Ovary (tissue), 7 donors: ENCODE measurements at regions not wholly inside any gene's neighbourhood (a gene's known extent, or its start where the extent isn't known, plus 50 kb on each side); places are given as distances from the start of the nearest gene placed in this dataset.

Experiments
- DNase-seq, 5 donors: peaks; one replicate each; pipeline ENCODE4 v3.0.0-alpha.2; 2019 to 2020
- H3K27ac ChIP-seq, 2 donors: fragments of 200-600 bp; one replicate each; pipeline versions ENCODE4 v1.5.1 to v1.8.0; 2019 to 2022
- H3K27me3 ChIP-seq: fragments of 200-600 bp; one replicate; pipeline ENCODE4 v1.8.0; 2022
- H3K36me3 ChIP-seq: fragments of 200-600 bp; sonication (generic); one replicate; pipeline ENCODE4 v1.5.1; 2019
- H3K4me1 ChIP-seq: one replicate; pipeline ENCODE4 v1.8.1; 2013; ENCODE audit warnings: mild to moderate bottlenecking, moderate library complexity; ENCODE audit not compliant: insufficient read depth
- H3K4me3 ChIP-seq: fragments of 200-600 bp; sonication (generic); one replicate; pipeline ENCODE4 v1.5.1; 2017
- H3K9me3 ChIP-seq, 2 donors: fragments of 200-600 bp in 1 of 2; sonication (generic) in 1 of 2; one replicate each; pipeline versions ENCODE4 v1.5.1 to v1.8.1; 2013 to 2019; ENCODE audit warnings: mild to moderate bottlenecking in 1 of 2, moderate library complexity in 1 of 2
- EP300 ChIP-seq: sonication (generic); formaldehyde crosslinking; IDR thresholded peaks from one replicate; pipeline ENCODE4 v1.6.1; 2017; ENCODE audit warnings: antibody characterized with exemption
- POLR2A ChIP-seq: fragments of 450-650 bp; IDR thresholded peaks from one replicate; pipeline ENCODE4 v1.6.1; 2017; ENCODE audit warnings: antibody characterized with exemption, mild to moderate bottlenecking, moderate library complexity
- WGBS, 3 donors: extraction: QIAGEN DNeasy Blood & Tissue Kit in 1 of 3; methylation state at CpG; one replicate each; pipeline versions ENCODE4 v1.1.5 to v1.1.7; 2013 to 2017; 5-methylcytosine and 5-hydroxymethylcytosine counted together
- intact Hi-C, 4 donors: fragments of 100-400 bp; cut with DNase I; formaldehyde crosslinking; loops; one replicate each; pipeline versions ENCODE4 v1.11.0 to v1.15.1; 2022 to 2023
- TF ChIP-seq, protein P1 (sequence below), 3 donors: fragments of 450-650 bp in 2 of 3; fragments of 200-600 bp in 1 of 3; IDR thresholded peaks; one replicate each; pipeline versions ENCODE4 v1.5.1 to v1.8.0; 2016 to 2022; ENCODE audit warnings: antibody characterized with exemption in 3 of 3, mild to moderate bottlenecking in 1 of 3
- donor health status: DM: no; HTN: no; CAD: no; lungs with moderate emphysema.
- donor health status: DM: no; HTN: no; CAD: no.
- donor health status: Bipolar disorder and iron deficiency.
- donor health status: DM: no; HTN: no; CAD: no.
- donor health status: DM: yes; HTN: yes; CAD: no.

DNA sequence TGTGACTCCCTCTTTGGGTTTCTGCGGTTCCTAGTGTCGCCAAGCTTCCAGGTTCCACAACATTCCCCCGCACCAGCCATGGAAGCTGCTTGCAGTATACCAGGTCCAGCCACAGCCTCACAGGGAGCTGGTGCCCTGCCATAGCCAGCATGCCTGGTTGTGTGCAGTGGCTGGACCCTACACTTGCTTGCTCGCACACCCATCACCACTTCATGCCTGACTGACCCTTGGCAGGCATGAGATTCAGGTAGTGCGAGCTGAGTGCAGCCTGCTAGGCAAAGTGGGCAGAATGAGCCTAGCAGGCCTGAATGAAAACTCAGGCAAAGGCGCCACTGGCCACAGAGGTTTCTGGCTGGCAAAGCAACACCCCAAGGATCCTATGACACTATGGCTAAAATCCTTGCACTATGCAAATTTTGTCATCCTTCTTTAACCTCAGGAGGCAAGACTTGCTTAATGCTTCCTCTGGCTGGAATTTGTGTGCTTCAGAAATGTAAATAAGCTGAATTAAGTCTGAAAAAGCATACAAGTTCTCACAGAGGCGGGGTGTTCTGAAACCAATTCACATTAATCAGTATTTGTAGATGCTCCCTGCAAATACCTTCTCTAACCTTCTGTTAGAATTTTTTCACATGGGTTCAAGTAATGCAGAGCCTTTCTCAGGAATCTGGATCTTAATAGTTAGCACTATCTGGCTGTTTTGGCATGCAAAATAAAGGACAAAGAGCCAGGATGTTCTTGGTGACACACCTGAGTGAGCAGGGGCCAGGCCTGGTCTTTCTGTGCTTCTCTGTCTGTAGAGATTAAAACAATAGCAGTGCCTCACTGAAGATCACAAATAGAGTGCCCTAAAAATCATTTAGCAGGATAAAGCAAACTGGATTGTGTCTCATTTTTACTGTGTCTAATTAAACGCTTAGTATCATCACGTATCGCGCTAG is 256.9 kb downstream of the GPATCH2 start:
- Histone ChIP-seq H3K4me3 (no peak overlapping the region), H3K36me3 (no peaks in the 10 kb centered on the region), H3K9me3 (no peaks in the 10 kb centered on the region), H3K27ac (no peak overlapping the region), H3K27me3 (no peaks in the 10 kb centered on the region), H3K4me1 (no peaks in the 10 kb centered on the region)
- intact Hi-C loops = loop anchor here in 1 of 4 donors (2.0 kb wide), 1 partner anchor 29 kb away; no protein-coding TSS in a partner anchor
- TF ChIP-seq POLR2A (no peak), EP300 (no peak)
- TF ChIP-seq, protein P1, sequence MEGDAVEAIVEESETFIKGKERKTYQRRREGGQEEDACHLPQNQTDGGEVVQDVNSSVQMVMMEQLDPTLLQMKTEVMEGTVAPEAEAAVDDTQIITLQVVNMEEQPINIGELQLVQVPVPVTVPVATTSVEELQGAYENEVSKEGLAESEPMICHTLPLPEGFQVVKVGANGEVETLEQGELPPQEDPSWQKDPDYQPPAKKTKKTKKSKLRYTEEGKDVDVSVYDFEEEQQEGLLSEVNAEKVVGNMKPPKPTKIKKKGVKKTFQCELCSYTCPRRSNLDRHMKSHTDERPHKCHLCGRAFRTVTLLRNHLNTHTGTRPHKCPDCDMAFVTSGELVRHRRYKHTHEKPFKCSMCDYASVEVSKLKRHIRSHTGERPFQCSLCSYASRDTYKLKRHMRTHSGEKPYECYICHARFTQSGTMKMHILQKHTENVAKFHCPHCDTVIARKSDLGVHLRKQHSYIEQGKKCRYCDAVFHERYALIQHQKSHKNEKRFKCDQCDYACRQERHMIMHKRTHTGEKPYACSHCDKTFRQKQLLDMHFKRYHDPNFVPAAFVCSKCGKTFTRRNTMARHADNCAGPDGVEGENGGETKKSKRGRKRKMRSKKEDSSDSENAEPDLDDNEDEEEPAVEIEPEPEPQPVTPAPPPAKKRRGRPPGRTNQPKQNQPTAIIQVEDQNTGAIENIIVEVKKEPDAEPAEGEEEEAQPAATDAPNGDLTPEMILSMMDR (IDR thresholded peaks at IDR 0.05) = no peak
- 89 to 95% (median 90%) methylated on average over 10 to 11 of the region's 11 CpGs for WGBS, 3 donors
- DNase-seq = no peak

DNA sequence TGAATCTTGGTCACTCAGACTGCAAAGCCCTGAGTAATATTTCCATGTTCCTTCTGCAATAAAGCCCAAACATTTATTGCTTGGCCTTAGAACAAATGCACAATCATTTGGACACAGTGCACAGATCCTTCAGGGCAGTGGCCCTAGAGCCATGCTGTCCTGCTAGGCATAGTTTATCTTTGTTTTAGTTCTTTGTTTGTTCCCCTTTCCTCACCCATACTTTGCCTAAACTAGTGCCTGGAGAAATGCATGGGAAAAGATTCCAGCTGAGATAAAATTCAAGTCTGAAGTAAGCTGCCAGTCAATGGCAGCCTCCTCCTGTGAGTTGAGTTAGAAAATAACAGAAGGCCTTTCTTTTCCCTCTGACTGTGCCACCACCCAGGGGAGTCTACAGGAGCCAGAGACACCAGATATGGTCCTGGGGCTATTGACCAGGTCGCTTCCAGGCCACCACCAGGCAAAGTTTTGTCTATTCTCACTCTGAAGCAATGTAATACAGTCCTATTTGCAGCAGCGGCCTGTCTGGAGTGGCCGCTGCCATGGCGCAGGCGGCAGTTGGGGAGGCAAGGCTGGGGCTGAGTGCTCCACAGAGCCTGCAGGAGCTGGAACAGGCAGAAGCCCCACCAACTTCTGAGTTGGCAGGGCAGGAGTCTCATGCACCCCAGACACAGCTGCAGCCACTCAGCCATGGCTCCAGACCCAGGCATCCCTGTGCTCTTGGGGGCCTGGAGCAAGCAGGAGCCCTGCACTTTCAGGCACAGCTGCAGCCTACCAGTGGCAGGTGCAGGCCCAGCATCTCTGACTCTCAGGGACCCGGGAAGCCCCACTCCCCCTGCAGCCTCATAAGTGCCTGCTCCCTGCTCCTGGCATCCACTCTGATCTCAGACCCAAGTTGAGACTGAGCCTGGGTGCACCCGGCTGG is 258.6 kb downstream of the GPATCH2 start:
- intact Hi-C loops = no loop called here
- 87 to 88% (median 88%) methylated on average over 7 of the region's 7 CpGs for WGBS, 3 donors
- H3K36me3 ChIP-seq = no peaks in the 10 kb centered on the region
- DNase-seq = no peak
- no peaks in the 10 kb centered on the region for H3K9me3 ChIP-seq
- no peak overlapping the region for H3K4me3 ChIP-seq
- no peaks in the 10 kb centered on the region for H3K4me1 ChIP-seq
- no peaks in the 10 kb centered on the region for H3K27me3 ChIP-seq
- TF ChIP-seq, protein P1 (IDR thresholded peaks at IDR 0.05) = no peak
- TF ChIP-seq EP300 (no peak), POLR2A (no peak)
- no peak overlapping the region for H3K27ac ChIP-seq

- no peak for DNase-seq
- Histone ChIP-seq H3K27me3 (no peaks in the 10 kb centered on the region), H3K27ac (no peak overlapping the region), H3K4me1 (no peaks in the 10 kb centered on the region), H3K36me3 (no peaks in the 10 kb centered on the region), H3K9me3 (no peaks in the 10 kb centered on the region), H3K4me3 (no peak overlapping the region)
- WGBS, 3 donors = 88 to 90% (median 90%) methylated on average over 10 of the region's 10 CpGs
- TF ChIP-seq, protein P1 (IDR thresholded peaks at IDR 0.05) = no peak
- no peak for TF ChIP-seq EP300
- no peak for TF ChIP-seq POLR2A
- intact Hi-C loops = no loop called here
Observed at GRCh38 chr1:217370757-217371156, 260.1 kb downstream of the GPATCH2 start.

DNA sequence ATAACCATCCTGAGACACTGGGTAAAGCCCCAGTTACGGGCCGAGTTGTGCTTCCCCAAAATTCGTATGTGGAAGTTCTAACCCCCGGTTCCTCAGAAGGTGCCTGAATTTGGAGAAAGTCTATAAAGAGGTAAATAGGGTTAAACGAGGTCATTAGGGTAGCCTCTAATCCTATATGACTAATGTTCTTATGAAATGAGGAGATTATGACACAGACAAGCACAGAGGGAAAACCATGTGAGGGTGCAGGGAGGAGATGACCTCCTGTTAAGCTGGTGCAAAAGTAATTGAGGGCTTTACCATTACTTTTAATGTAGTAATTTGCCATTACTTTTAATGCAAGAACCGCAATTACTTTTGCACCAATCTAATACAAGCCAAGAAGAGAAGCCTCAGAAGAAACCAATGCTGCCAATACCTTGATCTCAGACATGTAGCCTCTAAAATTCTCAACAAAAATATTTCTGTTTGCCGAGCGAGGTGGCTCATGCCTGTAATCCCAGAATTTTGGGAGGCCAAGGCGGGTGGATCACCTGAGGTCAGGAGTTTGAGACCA is 260.8 kb downstream of the GPATCH2 start:
- Histone ChIP-seq H3K27ac (no peak overlapping the region), H3K4me1 (no peaks in the 10 kb centered on the region), H3K9me3 (no peaks in the 10 kb centered on the region), H3K36me3 (no peaks in the 10 kb centered on the region), H3K4me3 (no peak overlapping the region), H3K27me3 (no peaks in the 10 kb centered on the region)
- intact Hi-C loops = no loop called here
- no peak for DNase-seq
- WGBS, 3 donors = 82 to 86% (median 83%) methylated on average over 9 of the region's 9 CpGs
- TF ChIP-seq EP300 (no peak), POLR2A (no peak)
- TF ChIP-seq, protein P1 (IDR thresholded peaks at IDR 0.05) = no peak
